Activated naive CD8-positive, alpha-beta T cell treated with anti-CD3 and anti-CD28 coated beads, Interleukin-2, amount 10 ng/mL, durations not matched to agents 7 days and 5 days (primary cell): ENCODE measurements at regions not wholly inside any gene's neighbourhood (a gene's known extent, or its start where the extent isn't known, plus 50 kb on each side); places are given as distances from the start of the nearest gene placed in this dataset.

Source experiments
- ATAC-seq: fragments of 150-1000 bp; cut with Tn5 transposase; one replicate; pipeline ENCODE4 v1.10.0; 2021; ENCODE audit warnings: low read depth, moderate library complexity
- POLR2A ChIA-PET: fragments of 350-600 bp; sonication (Branson Sonifier 250); formaldehyde crosslinking; loops from one replicate; lab custom pipeline; 2021; ENCODE audit warnings: antibody characterized with exemption; lab: Charles Lee
- DNase-seq: peaks from one replicate; pipeline ENCODE4 v3.0.0; 2021
- H3K27ac Mint-ChIP-seq: one replicate; pipeline ENCODE4 v1.8.0; 2022; ENCODE audit warnings: mild to moderate bottlenecking, mixed read lengths
- H3K27me3 Mint-ChIP-seq: one replicate; pipeline ENCODE4 v1.8.0; 2022; ENCODE audit warnings: mild to moderate bottlenecking, moderate library complexity, mixed read lengths
- H3K36me3 Mint-ChIP-seq: one replicate; pipeline ENCODE4 v1.8.0; 2021; ENCODE audit warnings: mild to moderate bottlenecking, mixed read lengths
- H3K4me1 Mint-ChIP-seq: one replicate; pipeline ENCODE4 v1.8.0; 2021; ENCODE audit warnings: mixed read lengths
- H3K4me3 Mint-ChIP-seq: one replicate; pipeline ENCODE4 v1.8.0; 2022; ENCODE audit warnings: mild to moderate bottlenecking, moderate library complexity, mixed read lengths
- H3K9me3 Mint-ChIP-seq: one replicate; pipeline ENCODE4 v1.8.0; 2021; ENCODE audit warnings: mixed read lengths

DNA sequence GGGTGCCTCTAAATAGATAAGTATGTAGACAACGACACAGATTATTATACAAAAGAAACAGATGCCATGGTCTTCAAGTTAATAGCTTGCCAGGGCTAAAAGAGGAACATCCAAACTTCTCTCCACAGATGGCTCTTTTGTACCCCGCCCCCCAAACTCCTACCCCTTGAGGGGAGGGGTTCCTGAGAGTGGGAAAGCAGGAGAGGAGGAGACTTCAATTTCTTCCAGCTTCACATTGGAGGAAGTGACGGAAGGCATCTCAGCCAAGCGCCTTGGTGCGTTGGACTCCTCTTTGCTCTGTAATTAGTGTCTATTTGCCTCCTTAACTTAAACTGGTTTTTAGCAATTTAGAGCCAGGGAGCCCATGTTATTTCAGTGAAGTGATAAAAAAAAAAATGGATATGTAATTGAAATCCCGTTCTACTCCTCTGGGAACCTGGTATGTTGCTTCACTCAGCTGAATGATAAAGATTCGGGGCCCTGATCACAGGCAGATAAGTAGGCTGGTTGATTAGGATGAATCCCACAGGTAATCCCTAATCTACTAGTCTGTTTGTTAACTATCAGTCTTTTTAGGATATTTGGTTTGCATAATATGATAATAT lies 580.9 kb upstream of the CADM1 start:
- POLR2A ChIA-PET = no interaction called here
- no peak for ATAC-seq
- no peak for DNase-seq
- Mint-ChIP-seq H3K36me3 (no peaks in the 10 kb centered on the region), H3K27me3 (peaks cover 3% of the 10 kb centered on the region), H3K4me1 (no peaks in the 10 kb centered on the region), H3K27ac (no peak overlapping the region), H3K9me3 (no peaks in the 10 kb centered on the region), H3K4me3 (no peak overlapping the region)

GRCh38 chr11:116084511-116084910 lies 580.3 kb upstream of the CADM1 start:
- Mint-ChIP-seq H3K4me3 (no peak overlapping the region), H3K4me1 (no peaks in the 10 kb centered on the region), H3K27me3 (peaks cover 3% of the 10 kb centered on the region), H3K36me3 (no peaks in the 10 kb centered on the region), H3K9me3 (peaks cover 2% of the 10 kb centered on the region), H3K27ac (no peak overlapping the region)
- POLR2A ChIA-PET = no interaction called here
- ATAC-seq (no peak), DNase-seq (no peak)

DNA sequence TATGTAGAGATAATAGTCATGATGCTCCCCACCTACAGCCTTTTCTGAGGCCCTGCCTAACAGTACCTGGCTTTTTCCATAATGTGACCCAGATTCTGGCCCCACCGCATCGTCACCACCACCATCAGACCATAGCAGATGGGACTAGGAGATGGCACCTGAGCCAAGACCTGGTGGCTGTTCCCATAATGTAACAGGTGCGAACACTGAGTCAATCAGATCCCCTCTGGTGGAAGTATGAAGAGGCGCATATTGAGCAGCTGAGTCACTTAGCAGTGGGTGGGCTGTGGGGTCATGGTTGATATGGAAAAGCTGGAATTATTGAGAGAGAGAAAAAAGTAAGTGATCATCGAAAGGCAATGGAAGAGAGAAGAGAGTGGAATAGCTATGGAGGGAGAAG lies 578.0 kb upstream of the CADM1 start:
- Mint-ChIP-seq H3K36me3 (no peaks in the 10 kb centered on the region), H3K27me3 (no peaks in the 10 kb centered on the region), H3K4me3 (no peak overlapping the region), H3K27ac (no peak overlapping the region), H3K9me3 (peaks cover 2% of the 10 kb centered on the region), H3K4me1 (no peaks in the 10 kb centered on the region)
- DNase-seq = no peak
- POLR2A ChIA-PET = no interaction called here
- ATAC-seq = no peak

GRCh38 chr11:116079580-116079979 lies 575.4 kb upstream of the CADM1 start:
- Mint-ChIP-seq H3K36me3 (no peaks in the 10 kb centered on the region), H3K4me3 (no peak overlapping the region), H3K27ac (no peak overlapping the region), H3K4me1 (no peaks in the 10 kb centered on the region), H3K9me3 (peaks cover 2% of the 10 kb centered on the region), H3K27me3 (no peaks in the 10 kb centered on the region)
- POLR2A ChIA-PET = no interaction called here
- ATAC-seq = no peak
- DNase-seq = no peak

GRCh38 chr11:116078101-116078591 lies 573.9 kb upstream of the CADM1 start:
- POLR2A ChIA-PET = no interaction called here
- DNase-seq (no peak), ATAC-seq (no peak)
- H3K27ac Mint-ChIP-seq = no peak overlapping the region
- no peaks in the 10 kb centered on the region for H3K27me3 Mint-ChIP-seq
- peaks cover 2% of the 10 kb centered on the region for H3K9me3 Mint-ChIP-seq
- H3K4me1 Mint-ChIP-seq = no peaks in the 10 kb centered on the region
- no peak overlapping the region for H3K4me3 Mint-ChIP-seq
- no peaks in the 10 kb centered on the region for H3K36me3 Mint-ChIP-seq

- no peak overlapping the region for H3K4me3 Mint-ChIP-seq
- POLR2A ChIA-PET = no interaction called here
- no peaks in the 10 kb centered on the region for H3K36me3 Mint-ChIP-seq
- H3K4me1 Mint-ChIP-seq = no peaks in the 10 kb centered on the region
- H3K27me3 Mint-ChIP-seq = no peaks in the 10 kb centered on the region
- ATAC-seq (no peak), DNase-seq (no peak)
- peaks cover 2% of the 10 kb centered on the region for H3K9me3 Mint-ChIP-seq
- no peak overlapping the region for H3K27ac Mint-ChIP-seq
These were observed 572.9 kb upstream of the CADM1 start for GRCh38 chr11:116077092-116077491.

DNA sequence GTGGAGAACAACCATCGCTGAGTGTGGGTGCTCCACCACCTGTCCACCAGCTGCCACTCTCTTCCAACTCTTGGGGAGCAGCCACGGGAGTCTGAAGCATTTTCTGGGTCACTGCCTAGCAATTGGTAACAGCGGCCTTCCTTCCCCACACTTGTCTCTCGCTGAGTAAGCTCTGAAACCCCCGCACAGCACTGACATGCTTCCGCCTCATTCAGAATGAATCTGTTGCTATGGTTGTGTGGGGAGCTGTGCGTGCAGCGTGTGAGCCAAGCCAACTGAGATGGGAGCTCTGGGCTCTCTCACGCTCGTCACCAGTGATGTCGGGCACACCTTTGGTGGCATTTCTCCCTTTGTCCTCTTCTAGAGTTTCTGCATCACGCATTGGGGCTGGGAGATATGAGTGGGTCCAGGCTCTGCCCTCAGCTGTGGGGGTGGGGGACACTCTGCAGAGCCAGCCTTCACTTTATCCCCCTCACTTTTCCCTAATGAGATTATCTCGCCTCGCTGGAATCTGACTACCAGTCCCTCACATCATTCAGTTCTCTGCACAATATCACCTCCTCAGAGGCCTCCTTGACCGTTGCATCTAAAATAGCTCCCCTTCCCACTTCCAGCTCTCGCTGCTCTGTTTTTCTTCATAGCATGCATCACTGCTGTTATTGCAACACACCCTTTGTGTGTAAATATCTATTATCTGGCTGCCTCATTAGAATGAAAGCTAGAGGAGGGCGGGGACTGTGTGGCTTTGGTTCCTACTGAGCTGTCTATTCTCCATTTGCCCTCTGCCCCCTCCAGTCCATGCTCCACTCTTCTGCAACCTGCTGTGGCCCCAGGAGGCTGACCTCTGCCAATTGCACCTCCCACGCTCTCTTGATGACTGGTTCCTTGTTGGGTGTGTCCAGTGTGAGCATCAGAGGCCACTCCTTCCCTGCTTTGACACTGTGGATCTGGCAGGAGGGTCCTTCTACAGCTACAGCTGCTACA lies 569.9 kb upstream of the CADM1 start:
- DNase-seq = no peak
- H3K27me3 Mint-ChIP-seq = no peaks in the 10 kb centered on the region
- no peak overlapping the region for H3K4me3 Mint-ChIP-seq
- H3K9me3 Mint-ChIP-seq = no peaks in the 10 kb centered on the region
- no peaks in the 10 kb centered on the region for H3K36me3 Mint-ChIP-seq
- no peak for ATAC-seq
- POLR2A ChIA-PET = no interaction called here
- no peak overlapping the region for H3K27ac Mint-ChIP-seq
- no peaks in the 10 kb centered on the region for H3K4me1 Mint-ChIP-seq

GRCh38 chr11:116072601-116073410 lies 568.6 kb upstream of the CADM1 start:
- H3K27ac Mint-ChIP-seq = no peak overlapping the region
- POLR2A ChIA-PET = no interaction called here
- no peak overlapping the region for H3K4me3 Mint-ChIP-seq
- no peaks in the 10 kb centered on the region for H3K36me3 Mint-ChIP-seq
- no peaks in the 10 kb centered on the region for H3K9me3 Mint-ChIP-seq
- no peaks in the 10 kb centered on the region for H3K27me3 Mint-ChIP-seq
- DNase-seq (no peak), ATAC-seq (no peak)
- H3K4me1 Mint-ChIP-seq = no peaks in the 10 kb centered on the region

DNA sequence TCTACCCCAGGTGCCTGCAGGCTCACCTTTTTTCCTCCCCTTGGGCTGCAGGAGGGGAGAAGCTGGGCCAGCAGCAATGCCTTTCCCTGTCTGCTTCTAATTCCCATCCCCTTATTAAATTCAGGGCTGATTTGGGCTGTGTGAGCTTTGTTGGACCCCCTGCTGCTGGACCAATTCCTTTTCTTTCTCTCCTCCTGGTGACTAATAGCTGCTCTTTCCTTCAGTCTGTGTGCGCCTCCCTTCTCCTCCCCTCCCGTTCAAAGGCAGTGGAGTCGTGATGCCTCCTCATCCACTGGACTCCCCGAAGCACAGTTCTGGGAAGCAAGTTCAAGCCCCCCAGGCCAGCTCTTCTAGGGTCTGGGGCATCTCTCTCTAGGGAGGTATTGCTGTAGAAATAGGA lies 567.9 kb upstream of the CADM1 start:
- Mint-ChIP-seq H3K9me3 (no peaks in the 10 kb centered on the region), H3K27me3 (no peaks in the 10 kb centered on the region)
- ATAC-seq = no peak

DNA sequence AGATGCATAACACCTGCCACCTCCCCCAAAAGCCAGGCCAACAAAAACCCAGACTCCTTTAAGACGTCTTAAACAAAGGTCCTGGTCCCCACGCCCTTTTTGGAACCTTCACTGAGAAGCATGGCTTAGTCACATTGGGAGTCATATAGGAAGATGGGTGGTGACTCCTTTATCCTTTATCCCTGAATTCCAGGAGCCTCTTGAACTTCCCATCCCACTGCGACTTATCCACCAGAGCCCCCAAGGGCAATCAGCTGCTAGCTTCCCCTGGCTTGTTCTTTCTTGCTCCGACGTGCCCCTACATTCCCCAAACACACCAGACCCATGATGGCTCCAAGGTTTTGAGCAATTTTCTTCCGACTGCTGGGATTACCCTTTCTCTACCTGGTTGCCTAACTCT lies 567.0 kb upstream of the CADM1 start:
- no peak overlapping the region for H3K4me3 Mint-ChIP-seq
- H3K27ac Mint-ChIP-seq = no peak overlapping the region
- DNase-seq (no peak), ATAC-seq (no peak)
- H3K4me1 Mint-ChIP-seq = no peaks in the 10 kb centered on the region
- no peaks in the 10 kb centered on the region for H3K27me3 Mint-ChIP-seq
- H3K36me3 Mint-ChIP-seq = no peaks in the 10 kb centered on the region
- POLR2A ChIA-PET = no interaction called here
- no peaks in the 10 kb centered on the region for H3K9me3 Mint-ChIP-seq

More for the DNA sequence above, 567.9 kb upstream of the CADM1 start:
- no peak for DNase-seq
- H3K4me1 Mint-ChIP-seq = no peaks in the 10 kb centered on the region
- H3K4me3 Mint-ChIP-seq = no peak overlapping the region
- no peak overlapping the region for H3K27ac Mint-ChIP-seq
- no peaks in the 10 kb centered on the region for H3K36me3 Mint-ChIP-seq
- POLR2A ChIA-PET = no interaction called here

DNA sequence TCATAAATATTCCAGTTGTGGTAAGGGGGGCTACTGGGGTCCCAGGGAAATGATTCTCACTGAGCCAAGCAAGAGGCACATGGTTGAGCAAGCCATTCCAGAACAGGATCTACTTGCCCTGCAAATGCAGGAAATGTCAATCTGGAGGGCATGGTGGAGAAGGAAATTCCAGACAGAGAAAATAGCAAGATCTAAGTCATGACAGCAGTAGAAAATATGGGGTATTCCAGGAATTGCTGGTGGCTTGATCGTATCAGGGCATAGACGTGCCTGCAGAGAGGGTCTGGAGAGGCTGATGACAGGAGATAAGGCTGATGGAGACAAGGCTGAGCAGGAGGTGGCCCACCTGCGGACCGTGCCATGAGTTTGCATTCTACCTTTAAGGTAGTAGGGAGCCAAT lies 566.3 kb upstream of the CADM1 start:
- H3K4me3 Mint-ChIP-seq = no peak overlapping the region
- no peaks in the 10 kb centered on the region for H3K36me3 Mint-ChIP-seq
- H3K27ac Mint-ChIP-seq = no peak overlapping the region
- POLR2A ChIA-PET = no interaction called here
- no peak for DNase-seq
- no peaks in the 10 kb centered on the region for H3K9me3 Mint-ChIP-seq
- no peaks in the 10 kb centered on the region for H3K27me3 Mint-ChIP-seq
- no peak for ATAC-seq
- H3K4me1 Mint-ChIP-seq = no peaks in the 10 kb centered on the region

DNA sequence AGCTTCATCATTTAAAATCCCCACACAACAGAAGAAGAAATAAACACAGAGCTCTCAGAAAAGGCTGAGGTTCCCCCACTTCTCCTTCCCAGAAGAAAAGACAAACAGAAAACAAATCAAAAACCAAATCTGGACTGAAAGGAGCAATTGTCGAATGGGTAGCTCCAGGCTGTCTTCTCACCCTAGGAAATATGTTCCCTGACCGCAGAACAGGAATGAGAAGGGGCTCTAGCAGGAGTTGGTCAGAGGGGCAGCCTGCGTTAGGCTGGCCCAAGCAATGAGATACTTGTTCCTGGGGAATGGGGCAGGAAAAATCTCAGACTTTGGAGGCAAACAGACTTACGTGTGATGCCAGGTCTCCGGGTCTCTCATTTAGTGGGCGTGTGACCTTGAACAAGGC lies 562.6 kb upstream of the CADM1 start:
- POLR2A ChIA-PET = no interaction called here
- Mint-ChIP-seq H3K27ac (no peak overlapping the region), H3K36me3 (no peaks in the 10 kb centered on the region), H3K4me3 (no peak overlapping the region), H3K4me1 (no peaks in the 10 kb centered on the region), H3K27me3 (no peaks in the 10 kb centered on the region), H3K9me3 (no peaks in the 10 kb centered on the region)
- ATAC-seq (no peak), DNase-seq (no peak)

DNA sequence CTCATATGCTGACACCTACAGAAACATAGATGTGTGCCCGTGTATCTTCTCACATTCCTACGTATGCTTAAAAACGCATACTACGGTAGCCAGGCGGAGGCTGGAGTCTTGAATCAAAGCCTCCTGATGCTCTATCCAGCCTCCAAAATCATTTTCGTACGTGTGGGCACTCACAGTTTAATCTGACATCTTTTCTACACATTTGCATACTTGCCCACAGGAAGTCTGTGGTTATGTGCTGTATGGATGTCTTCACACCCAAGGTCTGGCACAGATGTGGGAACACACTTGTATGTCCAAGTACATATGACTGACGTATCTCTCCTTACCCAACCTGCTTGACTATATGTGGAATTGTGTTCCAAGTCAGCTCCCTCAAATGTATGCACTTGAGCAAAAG lies 561.8 kb upstream of the CADM1 start:
- H3K27ac Mint-ChIP-seq = no peak overlapping the region
- H3K4me3 Mint-ChIP-seq = no peak overlapping the region
- no peaks in the 10 kb centered on the region for H3K9me3 Mint-ChIP-seq

More for the DNA sequence above, 561.8 kb upstream of the CADM1 start:
- DNase-seq = no peak
- H3K4me1 Mint-ChIP-seq = no peaks in the 10 kb centered on the region
- POLR2A ChIA-PET = no interaction called here
- ATAC-seq = no peak
- no peaks in the 10 kb centered on the region for H3K36me3 Mint-ChIP-seq
- H3K27me3 Mint-ChIP-seq = no peaks in the 10 kb centered on the region
